Liver (tissue), 3 donors: ENCODE measurements at regions not wholly inside any gene's neighbourhood (a gene's known extent, or its start where the extent isn't known, plus 50 kb on each side); places are given as distances from the start of the nearest gene placed in this dataset.

ENCODE experiments used
- EGR1 ChIP-seq, 2 donors: IDR thresholded peaks; 2 replicates each; pipeline ENCODE4 v1.6.1; 2016 to 2018; ENCODE audit warnings: antibody characterized with exemption in 2 of 2, low read depth in 2 of 2
- FOXA1 ChIP-seq: IDR thresholded peaks from 2 replicates; pipeline ENCODE4 v1.6.1; 2016; ENCODE audit warnings: antibody characterized with exemption
- GABPA ChIP-seq, 2 donors: IDR thresholded peaks in 1 of 2; conservative IDR thresholded peaks in 1 of 2; 2 replicates each; pipeline ENCODE4 v1.6.1; 2016; ENCODE audit warnings: antibody characterized with exemption in 2 of 2, mild to moderate bottlenecking in 1 of 2, moderate library complexity in 1 of 2
- HNF4A ChIP-seq, 2 donors: conservative IDR thresholded peaks; 2 replicates each; pipeline ENCODE4 v1.6.1; 2016; ENCODE audit warnings: antibody characterized with exemption in 2 of 2, mild to moderate bottlenecking in 2 of 2
- JUND ChIP-seq, 2 donors: IDR thresholded peaks; 2 replicates each; pipeline ENCODE4 v1.6.1; 2016; ENCODE audit warnings: antibody characterized with exemption in 2 of 2
- RAD21 ChIP-seq, 2 donors: IDR thresholded peaks; 2 replicates each; pipeline ENCODE4 v1.6.1; 2016; ENCODE audit warnings: antibody characterized with exemption in 2 of 2, mild to moderate bottlenecking in 2 of 2
- SP1 ChIP-seq: IDR thresholded peaks from 2 replicates; pipeline ENCODE4 v1.6.1; 2018; ENCODE audit warnings: antibody characterized with exemption, mild to moderate bottlenecking
- YY1 ChIP-seq: IDR thresholded peaks from 2 replicates; pipeline ENCODE4 v1.6.1; 2016; ENCODE audit warnings: antibody characterized with exemption, mild to moderate bottlenecking
- TF ChIP-seq, protein P1 (sequence below): fragments of 150-350 bp; IDR thresholded peaks from 2 replicates; pipeline ENCODE4 v1.5.1; 2017; ENCODE audit warnings: improper control_type of control experiment, low read depth, low read length; ENCODE audit not compliant: missing input control
- TF ChIP-seq, protein P2 (sequence below): IDR thresholded peaks from 2 replicates; pipeline ENCODE4 v1.6.1; 2016; ENCODE audit warnings: antibody characterized with exemption
- TF ChIP-seq, protein P3 (sequence below): IDR thresholded peaks from 2 replicates; pipeline ENCODE4 v1.6.1; 2016; ENCODE audit warnings: antibody characterized with exemption, mild to moderate bottlenecking
- TF ChIP-seq, protein P4 (sequence below): IDR thresholded peaks from 2 replicates; pipeline ENCODE4 v1.6.1; 2016; ENCODE audit warnings: antibody characterized with exemption
- TF ChIP-seq, protein P5 (sequence below): IDR thresholded peaks from 2 replicates; pipeline ENCODE4 v1.6.1; 2016; ENCODE audit warnings: antibody characterized with exemption
- donor health status: healthy.
- donor health status: healthy.

DNA sequence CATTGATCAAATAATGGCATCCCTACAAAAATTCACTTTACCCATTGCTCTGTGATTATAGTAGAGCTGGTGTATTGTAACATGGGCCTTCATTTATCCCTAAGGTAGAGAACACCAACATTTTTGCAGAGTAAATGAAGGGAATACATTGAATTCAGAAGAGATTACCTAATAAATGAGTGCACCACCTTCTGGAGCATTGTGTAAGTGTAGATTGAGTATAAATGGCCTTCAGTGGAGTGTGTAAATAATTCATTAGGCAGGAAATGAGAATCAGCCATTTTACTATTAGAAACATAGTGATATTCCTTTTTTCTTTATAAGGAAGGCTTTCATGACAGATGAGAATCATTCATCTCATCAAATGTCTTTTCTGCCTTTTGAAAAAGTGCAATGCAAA lies 155.8 kb downstream of the FAM47B start:
- TF ChIP-seq, protein P1, sequence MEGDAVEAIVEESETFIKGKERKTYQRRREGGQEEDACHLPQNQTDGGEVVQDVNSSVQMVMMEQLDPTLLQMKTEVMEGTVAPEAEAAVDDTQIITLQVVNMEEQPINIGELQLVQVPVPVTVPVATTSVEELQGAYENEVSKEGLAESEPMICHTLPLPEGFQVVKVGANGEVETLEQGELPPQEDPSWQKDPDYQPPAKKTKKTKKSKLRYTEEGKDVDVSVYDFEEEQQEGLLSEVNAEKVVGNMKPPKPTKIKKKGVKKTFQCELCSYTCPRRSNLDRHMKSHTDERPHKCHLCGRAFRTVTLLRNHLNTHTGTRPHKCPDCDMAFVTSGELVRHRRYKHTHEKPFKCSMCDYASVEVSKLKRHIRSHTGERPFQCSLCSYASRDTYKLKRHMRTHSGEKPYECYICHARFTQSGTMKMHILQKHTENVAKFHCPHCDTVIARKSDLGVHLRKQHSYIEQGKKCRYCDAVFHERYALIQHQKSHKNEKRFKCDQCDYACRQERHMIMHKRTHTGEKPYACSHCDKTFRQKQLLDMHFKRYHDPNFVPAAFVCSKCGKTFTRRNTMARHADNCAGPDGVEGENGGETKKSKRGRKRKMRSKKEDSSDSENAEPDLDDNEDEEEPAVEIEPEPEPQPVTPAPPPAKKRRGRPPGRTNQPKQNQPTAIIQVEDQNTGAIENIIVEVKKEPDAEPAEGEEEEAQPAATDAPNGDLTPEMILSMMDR: no peak
- no peak for TF ChIP-seq EGR1 (IDR thresholded peaks at IDR 0.05; ENCODE audit: low read depth in 2 of 2)
- no peak for TF ChIP-seq RAD21 (IDR thresholded peaks at IDR 0.05)
- TF ChIP-seq FOXA1: no peak
- TF ChIP-seq SP1: no peak
- TF ChIP-seq, protein P2, sequence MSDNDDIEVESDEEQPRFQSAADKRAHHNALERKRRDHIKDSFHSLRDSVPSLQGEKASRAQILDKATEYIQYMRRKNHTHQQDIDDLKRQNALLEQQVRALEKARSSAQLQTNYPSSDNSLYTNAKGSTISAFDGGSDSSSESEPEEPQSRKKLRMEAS: no peak
- TF ChIP-seq, protein P3, sequence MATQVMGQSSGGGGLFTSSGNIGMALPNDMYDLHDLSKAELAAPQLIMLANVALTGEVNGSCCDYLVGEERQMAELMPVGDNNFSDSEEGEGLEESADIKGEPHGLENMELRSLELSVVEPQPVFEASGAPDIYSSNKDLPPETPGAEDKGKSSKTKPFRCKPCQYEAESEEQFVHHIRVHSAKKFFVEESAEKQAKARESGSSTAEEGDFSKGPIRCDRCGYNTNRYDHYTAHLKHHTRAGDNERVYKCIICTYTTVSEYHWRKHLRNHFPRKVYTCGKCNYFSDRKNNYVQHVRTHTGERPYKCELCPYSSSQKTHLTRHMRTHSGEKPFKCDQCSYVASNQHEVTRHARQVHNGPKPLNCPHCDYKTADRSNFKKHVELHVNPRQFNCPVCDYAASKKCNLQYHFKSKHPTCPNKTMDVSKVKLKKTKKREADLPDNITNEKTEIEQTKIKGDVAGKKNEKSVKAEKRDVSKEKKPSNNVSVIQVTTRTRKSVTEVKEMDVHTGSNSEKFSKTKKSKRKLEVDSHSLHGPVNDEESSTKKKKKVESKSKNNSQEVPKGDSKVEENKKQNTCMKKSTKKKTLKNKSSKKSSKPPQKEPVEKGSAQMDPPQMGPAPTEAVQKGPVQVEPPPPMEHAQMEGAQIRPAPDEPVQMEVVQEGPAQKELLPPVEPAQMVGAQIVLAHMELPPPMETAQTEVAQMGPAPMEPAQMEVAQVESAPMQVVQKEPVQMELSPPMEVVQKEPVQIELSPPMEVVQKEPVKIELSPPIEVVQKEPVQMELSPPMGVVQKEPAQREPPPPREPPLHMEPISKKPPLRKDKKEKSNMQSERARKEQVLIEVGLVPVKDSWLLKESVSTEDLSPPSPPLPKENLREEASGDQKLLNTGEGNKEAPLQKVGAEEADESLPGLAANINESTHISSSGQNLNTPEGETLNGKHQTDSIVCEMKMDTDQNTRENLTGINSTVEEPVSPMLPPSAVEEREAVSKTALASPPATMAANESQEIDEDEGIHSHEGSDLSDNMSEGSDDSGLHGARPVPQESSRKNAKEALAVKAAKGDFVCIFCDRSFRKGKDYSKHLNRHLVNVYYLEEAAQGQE: no peak
- TF ChIP-seq YY1: no peak
- TF ChIP-seq GABPA (IDR thresholded peaks at IDR 0.05 in 1 of 2, conservative IDR thresholded peaks at IDR 0.05 in 1 of 2): no peak
- TF ChIP-seq HNF4A (conservative IDR thresholded peaks at IDR 0.05): no peak
- TF ChIP-seq, protein P4, sequence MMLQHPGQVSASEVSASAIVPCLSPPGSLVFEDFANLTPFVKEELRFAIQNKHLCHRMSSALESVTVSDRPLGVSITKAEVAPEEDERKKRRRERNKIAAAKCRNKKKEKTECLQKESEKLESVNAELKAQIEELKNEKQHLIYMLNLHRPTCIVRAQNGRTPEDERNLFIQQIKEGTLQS: no peak
- no peak for TF ChIP-seq JUND (IDR thresholded peaks at IDR 0.05)
- TF ChIP-seq, protein P5, sequence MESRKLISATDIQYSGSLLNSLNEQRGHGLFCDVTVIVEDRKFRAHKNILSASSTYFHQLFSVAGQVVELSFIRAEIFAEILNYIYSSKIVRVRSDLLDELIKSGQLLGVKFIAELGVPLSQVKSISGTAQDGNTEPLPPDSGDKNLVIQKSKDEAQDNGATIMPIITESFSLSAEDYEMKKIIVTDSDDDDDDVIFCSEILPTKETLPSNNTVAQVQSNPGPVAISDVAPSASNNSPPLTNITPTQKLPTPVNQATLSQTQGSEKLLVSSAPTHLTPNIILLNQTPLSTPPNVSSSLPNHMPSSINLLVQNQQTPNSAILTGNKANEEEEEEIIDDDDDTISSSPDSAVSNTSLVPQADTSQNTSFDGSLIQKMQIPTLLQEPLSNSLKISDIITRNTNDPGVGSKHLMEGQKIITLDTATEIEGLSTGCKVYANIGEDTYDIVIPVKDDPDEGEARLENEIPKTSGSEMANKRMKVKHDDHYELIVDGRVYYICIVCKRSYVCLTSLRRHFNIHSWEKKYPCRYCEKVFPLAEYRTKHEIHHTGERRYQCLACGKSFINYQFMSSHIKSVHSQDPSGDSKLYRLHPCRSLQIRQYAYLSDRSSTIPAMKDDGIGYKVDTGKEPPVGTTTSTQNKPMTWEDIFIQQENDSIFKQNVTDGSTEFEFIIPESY: no peak
